ACHN (cell line): ENCODE measurements at regions not wholly inside any gene's neighbourhood (a gene's known extent, or its start where the extent isn't known, plus 50 kb on each side); places are given as distances from the start of the nearest gene placed in this dataset.
"Not testable (repeated sequence)": the region's sequence is repeated elsewhere in the genome, so short reads cannot be mapped to it uniquely, and the experiment has no call there.

Experiments
- DNase-seq: peaks from one replicate; pipeline ENCODE4 v3.0.0-alpha.2; 2015
- in situ Hi-C: cut with HindIII; loops from 2 replicates; pipeline ENCODE4 v1.10.0; 2017; ENCODE audit warnings: low sequenced_read_pairs, low pct_ligation_motif_present, low pct_unique_long_range_greater_than_20kb

GRCh38 chr16:8459085-8459733, 131.1 kb downstream of the TMEM114 start:
- no peak for DNase-seq
- in situ Hi-C loops = no loop called here

GRCh38 chr16:8458481-8459046, 131.7 kb downstream of the TMEM114 start:
- in situ Hi-C loops = no loop called here
- no peak for DNase-seq

GRCh38 chr16:8453359-8453758, 137.0 kb downstream of the TMEM114 start:
- in situ Hi-C loops = no loop called here
- no peak for DNase-seq

- in situ Hi-C loops = no loop called here
- no peak for DNase-seq
These were observed 137.4 kb downstream of the TMEM114 start for GRCh38 chr16:8452941-8453340.

- DNase-seq = no peak
- in situ Hi-C loops = no loop called here
These were observed 153.4 kb downstream of the TMEM114 start for GRCh38 chr16:8436931-8437330.

- in situ Hi-C loops = no loop called here
- no peak for DNase-seq
These were observed 158.5 kb downstream of the TMEM114 start for GRCh38 chr16:8431783-8432182.

- in situ Hi-C loops = no loop called here
These were observed 159.9 kb downstream of the TMEM114 start for GRCh38 chr16:8430401-8430800.

GRCh38 chr16:8426569-8426968, 163.7 kb downstream of the TMEM114 start:
- no peak for DNase-seq
- in situ Hi-C loops = no loop called here

More at GRCh38 chr16:8430401-8430800, 159.9 kb downstream of the TMEM114 start:
- DNase-seq = no peak

- in situ Hi-C loops = no loop called here
- no peak for DNase-seq
These were observed 173.2 kb downstream of the TMEM114 start for GRCh38 chr16:8417145-8417544.

- DNase-seq = no peak
- in situ Hi-C loops = no loop called here
These were observed 181.3 kb downstream of the TMEM114 start for GRCh38 chr16:8408855-8409567.

- in situ Hi-C loops = no loop called here
- DNase-seq = no peak
These were observed 183.0 kb downstream of the TMEM114 start for GRCh38 chr16:8407351-8407750.

- DNase-seq = no peak
- in situ Hi-C loops = no loop called here
These were observed 186.1 kb downstream of the TMEM114 start for GRCh38 chr16:8403978-8404749.

- in situ Hi-C loops = no loop called here
- DNase-seq = no peak
These were observed 187.1 kb downstream of the TMEM114 start for GRCh38 chr16:8402981-8403843.

GRCh38 chr16:8400683-8401082, 189.6 kb downstream of the TMEM114 start:
- in situ Hi-C loops, DNase-seq: not testable (repeated sequence)

GRCh38 chr16:8398548-8398947, 191.8 kb downstream of the TMEM114 start:
- no peak for DNase-seq
- in situ Hi-C loops = no loop called here

- DNase-seq = no peak
- in situ Hi-C loops = no loop called here
These were observed 193.1 kb downstream of the TMEM114 start for GRCh38 chr16:8397223-8397622.

- in situ Hi-C loops = no loop called here
- DNase-seq = no peak
These were observed 193.8 kb downstream of the TMEM114 start for GRCh38 chr16:8396463-8396862.

GRCh38 chr16:8391257-8391656, 199.1 kb downstream of the TMEM114 start:
- no peak for DNase-seq

More at GRCh38 chr16:8391257-8391656, 199.1 kb downstream of the TMEM114 start:
- in situ Hi-C loops = no loop called here
